ENCODE measurements at regions not wholly inside any gene's neighbourhood (a gene's known extent, or its start where the extent isn't known, plus 50 kb on each side); places are given as distances from the start of the nearest gene placed in this dataset.

GRCh38 chr2:120930236-120930635 is 194.6 kb downstream of the GLI2 start:
- TF ChIP-seq CTCF (IDR thresholded peaks at IDR 0.05) (no peak), POLR2A (IDR thresholded peaks at IDR 0.05) (no peak)
